Colonic mucosa (tissue), 4 donors: ENCODE measurements at regions not wholly inside any gene's neighbourhood (a gene's known extent, or its start where the extent isn't known, plus 50 kb on each side); places are given as distances from the start of the nearest gene placed in this dataset.

Source experiments
- DNase-seq: peaks from one replicate; pipeline ENCODE4 v3.0.0-alpha.2; 2020
- H3K27ac ChIP-seq: fragments of 200-600 bp; one replicate; pipeline ENCODE4 v1.8.0; 2021
- H3K27me3 ChIP-seq: fragments of 200-600 bp; one replicate; pipeline ENCODE4 v1.8.0; 2021
- H3K36me3 ChIP-seq: fragments of 200-600 bp; one replicate; pipeline ENCODE4 v1.8.0; 2021
- H3K4me1 ChIP-seq: fragments of 200-600 bp; one replicate; pipeline ENCODE4 v1.8.0; 2021; ENCODE audit warnings: mild to moderate bottlenecking
- H3K4me3 ChIP-seq: fragments of 200-600 bp; one replicate; pipeline ENCODE4 v1.8.0; 2021
- H3K9ac ChIP-seq, 2 donors: one replicate each; pipeline ENCODE4 v1.7.0; 2013; ENCODE audit warnings: control low read depth in 2 of 2, low read depth in 2 of 2, low read length in 2 of 2
- H3K9me3 ChIP-seq: fragments of 200-600 bp; one replicate; pipeline ENCODE4 v1.8.0; 2021
- CTCF ChIP-seq: fragments of 200-600 bp; IDR thresholded peaks from one replicate; pipeline ENCODE4 v1.8.0; 2022; ENCODE audit warnings: antibody characterized with exemption, mild to moderate bottlenecking
- intact Hi-C: fragments of 100-400 bp; cut with DNase I; formaldehyde crosslinking; loops from one replicate; pipeline ENCODE4 v1.14.1; 2022
- donor health status: healthy.
- donor health status: DM: no; HTN: no; CAD: no.
- donor health status: DM: no; HTN: no; CAD: no.

- no peak for DNase-seq
- no peaks in the 10 kb centered on the region for H3K27me3 ChIP-seq
- no peaks in the 10 kb centered on the region for H3K9me3 ChIP-seq
- H3K27ac ChIP-seq = no peak overlapping the region
- intact Hi-C loops = no loop called here
- H3K9ac ChIP-seq = no peak overlapping the region
- no peaks in the 10 kb centered on the region for H3K4me1 ChIP-seq
- no peaks in the 10 kb centered on the region for H3K36me3 ChIP-seq
- no peak for TF ChIP-seq CTCF
- no peak overlapping the region for H3K4me3 ChIP-seq
Observed at GRCh38 chr11:23490557-23491235, 630.4 kb upstream of the CCDC179 start.

GRCh38 chr11:23494981-23495380 lies 634.7 kb upstream of the CCDC179 start:
- no peak for TF ChIP-seq CTCF
- Histone ChIP-seq H3K9me3 (no peaks in the 10 kb centered on the region), H3K27ac (no peak overlapping the region), H3K9ac (no peak overlapping the region), H3K36me3 (no peaks in the 10 kb centered on the region), H3K4me1 (no peaks in the 10 kb centered on the region), H3K4me3 (no peak overlapping the region), H3K27me3 (no peaks in the 10 kb centered on the region)
- intact Hi-C loops = no loop called here
- DNase-seq = no peak

- intact Hi-C loops = no loop called here
- no peak overlapping the region for H3K27ac ChIP-seq
- DNase-seq = no peak
- H3K4me3 ChIP-seq = no peak overlapping the region
- H3K4me1 ChIP-seq = no peaks in the 10 kb centered on the region
- TF ChIP-seq CTCF = no peak
- H3K36me3 ChIP-seq = no peaks in the 10 kb centered on the region
- no peaks in the 10 kb centered on the region for H3K27me3 ChIP-seq
- H3K9ac ChIP-seq = no peak overlapping the region
- no peaks in the 10 kb centered on the region for H3K9me3 ChIP-seq
Observed at GRCh38 chr11:23496340-23496739, 636.1 kb upstream of the CCDC179 start.

GRCh38 chr11:23497040-23497439 lies 636.8 kb upstream of the CCDC179 start:
- Histone ChIP-seq H3K27ac (no peak overlapping the region), H3K36me3 (no peaks in the 10 kb centered on the region), H3K9ac (no peak overlapping the region), H3K4me1 (no peaks in the 10 kb centered on the region), H3K4me3 (no peak overlapping the region), H3K27me3 (no peaks in the 10 kb centered on the region), H3K9me3 (no peaks in the 10 kb centered on the region)
- no peak for DNase-seq
- TF ChIP-seq CTCF = no peak
- intact Hi-C loops = no loop called here

GRCh38 chr11:23502389-23502788 lies 642.1 kb upstream of the CCDC179 start:
- H3K27ac ChIP-seq = no peak overlapping the region
- no peaks in the 10 kb centered on the region for H3K27me3 ChIP-seq
- TF ChIP-seq CTCF = no peak
- no peaks in the 10 kb centered on the region for H3K9me3 ChIP-seq
- no peak for DNase-seq
- H3K9ac ChIP-seq = no peak overlapping the region
- no peak overlapping the region for H3K4me3 ChIP-seq
- H3K4me1 ChIP-seq = no peaks in the 10 kb centered on the region
- H3K36me3 ChIP-seq = no peaks in the 10 kb centered on the region
- intact Hi-C loops = no loop called here
